ENCODE measurements at regions not wholly inside any gene's neighbourhood (a gene's known extent, or its start where the extent isn't known, plus 50 kb on each side); places are given as distances from the start of the nearest gene placed in this dataset.
A peak's percentile ranks its signal among the peaks of the same experiment; 100 is the strongest.

- Histone ChIP-seq H3K4me2 (ENCODE audit: low read length) (no peak overlapping the region; the same call in 1 of the 2 replicates), H3K27ac (ENCODE audit: low read length) (no peak overlapping the region), H3K9ac (ENCODE audit: low read length) (no peak overlapping the region), H3K9me3 (ENCODE audit: low read length) (no peaks in the 10 kb centered on the region), H3K4me1 (ENCODE audit: insufficient read depth, low read length) (peaks cover 13% of the 10 kb centered on the region), H3K4me3 (ENCODE audit: low read length) (no peak overlapping the region), H2AFZ (ENCODE audit: low read length) (no peak overlapping the region), H3K79me2 (ENCODE audit: low read length) (no peaks in the 10 kb centered on the region), H3K9me2 (replicated peaks; ENCODE audit: low read length) (0 out of 2 replicates have a peak, but pooled peaks cover 7% of the 10 kb centered on the region), H4K20me1 (ENCODE audit: low read length) (no peaks in the 10 kb centered on the region), H3F3A (ENCODE audit: low read length, unreplicated experiment) (no peaks in the 10 kb centered on the region), H3K36me3 (ENCODE audit: low read depth, low read length) (no peaks in the 10 kb centered on the region), H3K27me3 (ENCODE audit: low read length) (no peaks in the 10 kb centered on the region)
- ChIA-PET CTCF (no interaction called here), POLR2A (ENCODE audit: unreplicated experiment) (interaction anchor here (0.6 kb wide), 1 partner anchor 11 kb away, joined by 4 read pairs; no protein-coding TSS in a partner anchor)
- intact Hi-C loops (cut with micrococcal nuclease): loop anchor here (1.0 kb wide), 1 partner anchor 13 kb away; no protein-coding TSS in a partner anchor
- no TSS peak for BruUV-seq (replicated peaks)
- TF ChIP-seq EZH2 (IDR thresholded peaks at IDR 0.05; ENCODE audit: low read length, unreplicated experiment) (no peak), EZH2phosphoT487 (IDR thresholded peaks at IDR 0.05; ENCODE audit: borderline replicate concordance, low read length) (no peak), CTCF (conservative IDR thresholded peaks at IDR 0.05; ENCODE audit: low read depth, low read length) (no peak)
- DNase-seq: peak; percentile 73
- peak; percentile 88 for ATAC-seq
Measured at GRCh38 chr10:61028861-61029361, 84.9 kb upstream of the RHOBTB1 start.

DNA sequence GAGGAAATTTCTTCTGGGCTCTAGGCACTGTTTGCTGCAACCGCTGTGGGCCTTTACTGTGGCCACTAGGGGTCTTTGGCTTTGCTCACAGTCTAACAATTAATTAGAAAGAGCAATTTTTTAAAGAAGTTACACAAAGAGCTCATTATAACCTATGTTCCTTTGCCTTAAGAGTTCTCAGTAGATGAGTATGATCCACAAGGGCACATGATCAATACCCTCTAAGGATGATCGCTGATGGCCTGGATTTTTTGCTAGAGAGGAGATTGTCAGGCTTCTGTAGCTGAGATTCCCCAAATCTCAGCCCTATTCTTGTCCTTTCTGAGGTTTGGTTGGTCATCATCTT is 80.8 kb upstream of the RHOBTB1 start:
- Histone ChIP-seq H3F3A (ENCODE audit: low read length, unreplicated experiment) (no peaks in the 10 kb centered on the region), H3K27me3 (ENCODE audit: low read length) (peaks cover 16% of the 10 kb centered on the region), H3K36me3 (ENCODE audit: low read depth, low read length) (no peaks in the 10 kb centered on the region), H3K4me1 (ENCODE audit: insufficient read depth, low read length) (peaks cover 13% of the 10 kb centered on the region), H3K4me3 (ENCODE audit: low read length) (no peak overlapping the region), H3K27ac (ENCODE audit: low read length) (no peak overlapping the region), H3K9me3 (ENCODE audit: low read length) (no peaks in the 10 kb centered on the region), H2AFZ (ENCODE audit: low read length) (no peak overlapping the region), H3K9me2 (replicated peaks; ENCODE audit: low read length) (no peaks in the 10 kb centered on the region), H3K9ac (ENCODE audit: low read length) (no peak overlapping the region), H4K20me1 (ENCODE audit: low read length) (no peaks in the 10 kb centered on the region), H3K79me2 (ENCODE audit: low read length) (no peaks in the 10 kb centered on the region), H3K4me2 (ENCODE audit: low read length) (no peak overlapping the region)
- TF ChIP-seq CTCF (conservative IDR thresholded peaks at IDR 0.05; ENCODE audit: low read depth, low read length) (peak; percentile 99), EZH2phosphoT487 (IDR thresholded peaks at IDR 0.05; ENCODE audit: borderline replicate concordance, low read length) (no peak), EZH2 (IDR thresholded peaks at IDR 0.05; ENCODE audit: low read length, unreplicated experiment) (no peak)
- intact Hi-C loops (cut with micrococcal nuclease): no loop called here
- DNase-seq: peak; percentile 65
- no TSS peak for BruUV-seq (replicated peaks)
- POLR2A ChIA-PET (ENCODE audit: unreplicated experiment): interaction anchor here (0.7 kb wide), 1 partner anchor 15 kb away, joined by 3 read pairs; no protein-coding TSS in a partner anchor
- ATAC-seq: peak; percentile 59
- CTCF ChIA-PET: interaction anchor here (0.6 to 0.7 kb wide), 5 partner anchors 59 to 706 kb away, joined by 3 read pairs; no protein-coding TSS in a partner anchor

DNA sequence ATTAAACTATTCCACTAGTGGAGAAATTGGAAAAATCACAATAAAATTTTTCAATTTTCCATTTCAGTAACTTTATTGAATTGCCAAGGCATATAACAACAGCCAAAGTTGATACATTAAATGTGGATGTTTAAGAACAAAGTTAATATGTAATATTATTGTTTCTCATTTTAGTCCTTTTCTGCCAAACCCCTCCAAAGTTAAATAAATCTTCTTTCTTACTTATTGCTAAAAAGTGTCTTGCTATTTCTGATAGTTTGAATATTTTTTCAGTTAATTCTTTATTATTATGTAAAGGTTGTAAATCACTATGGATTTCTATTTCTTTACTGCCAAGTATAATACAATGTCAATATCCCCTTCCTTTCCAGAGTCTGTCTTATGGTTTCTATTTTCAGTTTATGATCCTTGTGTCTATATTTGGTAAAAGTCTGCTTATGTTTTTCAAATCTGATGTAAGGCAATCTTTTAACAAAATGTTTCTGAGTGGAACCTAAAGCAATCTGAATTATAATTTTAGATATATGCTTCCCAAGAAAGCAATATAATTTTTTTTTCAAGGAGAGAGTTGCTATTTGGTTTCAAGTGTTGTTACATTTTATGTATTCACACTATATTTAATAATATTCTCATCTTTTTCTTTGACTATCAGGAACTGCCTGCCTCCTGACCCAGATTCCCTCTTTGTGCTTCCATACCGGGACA is 80.3 kb upstream of the RHOBTB1 start:
- ChIA-PET POLR2A (ENCODE audit: unreplicated experiment) (interaction anchor here (0.7 kb wide), 1 partner anchor 14 kb away, joined by 3 read pairs; no protein-coding TSS in a partner anchor), CTCF (no interaction called here)
- Histone ChIP-seq H4K20me1 (ENCODE audit: low read length) (no peaks in the 10 kb centered on the region), H2AFZ (ENCODE audit: low read length) (no peak overlapping the region), H3K79me2 (ENCODE audit: low read length) (no peaks in the 10 kb centered on the region), H3K9ac (ENCODE audit: low read length) (no peak overlapping the region), H3F3A (ENCODE audit: low read length, unreplicated experiment) (no peaks in the 10 kb centered on the region), H3K9me3 (ENCODE audit: low read length) (no peaks in the 10 kb centered on the region), H3K9me2 (replicated peaks; ENCODE audit: low read length) (no peaks in the 10 kb centered on the region), H3K27me3 (ENCODE audit: low read length) (peaks cover 19% of the 10 kb centered on the region), H3K27ac (ENCODE audit: low read length) (no peak overlapping the region), H3K4me1 (ENCODE audit: insufficient read depth, low read length) (peaks cover 8% of the 10 kb centered on the region), H3K4me3 (ENCODE audit: low read length) (no peak overlapping the region), H3K4me2 (ENCODE audit: low read length) (no peak overlapping the region), H3K36me3 (ENCODE audit: low read depth, low read length) (no peaks in the 10 kb centered on the region)
- DNase-seq (no peak), ATAC-seq (no peak)
- intact Hi-C loops (cut with micrococcal nuclease): no loop called here
- TF ChIP-seq EZH2phosphoT487 (IDR thresholded peaks at IDR 0.05; ENCODE audit: borderline replicate concordance, low read length): no peak
- TF ChIP-seq EZH2 (IDR thresholded peaks at IDR 0.05; ENCODE audit: low read length, unreplicated experiment): no peak
- TF ChIP-seq CTCF (conservative IDR thresholded peaks at IDR 0.05; ENCODE audit: low read depth, low read length): no peak
- BruUV-seq (replicated peaks): no TSS peak
